ENCODE measurements at regions not wholly inside any gene's neighbourhood (a gene's known extent, or its start where the extent isn't known, plus 50 kb on each side); places are given as distances from the start of the nearest gene placed in this dataset.

GRCh38 chr2:5885451-5886173, 193.4 kb downstream of the SOX11 start:
- TF ChIP-seq RARB (CRISPR knock-in tag; IDR thresholded peaks at IDR 0.05) = no peak
- TF ChIP-seq ISL1 (CRISPR knock-in tag; IDR thresholded peaks at IDR 0.05) = no peak
- no peak for TF ChIP-seq ESRRG (CRISPR knock-in tag; IDR thresholded peaks at IDR 0.05)
- TF ChIP-seq ZC3H10 (CRISPR knock-in tag; IDR thresholded peaks at IDR 0.05) = no peak
- TF ChIP-seq ZNF8 (CRISPR knock-in tag; IDR thresholded peaks at IDR 0.05) = no peak
- no peak for TF ChIP-seq TCF4 (CRISPR knock-in tag; IDR thresholded peaks at IDR 0.05; ENCODE audit: borderline replicate concordance)
- TF ChIP-seq ARNTL (CRISPR knock-in tag; IDR thresholded peaks at IDR 0.05; ENCODE audit: borderline replicate concordance, low read depth) = no peak
- TF ChIP-seq PPARA (CRISPR knock-in tag; IDR thresholded peaks at IDR 0.05; ENCODE audit: borderline replicate concordance) = no peak
- no peak for TF ChIP-seq PATZ1 (CRISPR knock-in tag; IDR thresholded peaks at IDR 0.05; ENCODE audit: borderline replicate concordance)
- no peak for TF ChIP-seq CSRNP3 (CRISPR knock-in tag; IDR thresholded peaks at IDR 0.05)
- no peak for TF ChIP-seq OSR1 (CRISPR knock-in tag; IDR thresholded peaks at IDR 0.05)
- TF ChIP-seq TSHZ2 (CRISPR knock-in tag; IDR thresholded peaks at IDR 0.05) = no peak
- no peak for TF ChIP-seq SNAI2 (CRISPR knock-in tag; IDR thresholded peaks at IDR 0.05)
- TF ChIP-seq ZFP30 (CRISPR knock-in tag; IDR thresholded peaks at IDR 0.05) = no peak
- no peak for TF ChIP-seq POU6F1 (CRISPR knock-in tag; IDR thresholded peaks at IDR 0.05; ENCODE audit: borderline replicate concordance, low read depth)
- ATAC-seq = no peak

- TF ChIP-seq CREB5 (CRISPR knock-in tag; IDR thresholded peaks at IDR 0.05; ENCODE audit: low read depth) (no peak), ARNTL (CRISPR knock-in tag; IDR thresholded peaks at IDR 0.05; ENCODE audit: borderline replicate concordance, low read depth) (no peak), RARB (CRISPR knock-in tag; IDR thresholded peaks at IDR 0.05) (no peak), ZNF8 (CRISPR knock-in tag; IDR thresholded peaks at IDR 0.05) (no peak), OSR1 (CRISPR knock-in tag; IDR thresholded peaks at IDR 0.05) (no peak), TOX (CRISPR knock-in tag; IDR thresholded peaks at IDR 0.05; ENCODE audit: borderline replicate concordance) (no peak), ZNF70 (CRISPR knock-in tag; IDR thresholded peaks at IDR 0.05) (no peak)
- ATAC-seq = no peak
Measured at GRCh38 chr2:5886462-5886861, 194.3 kb downstream of the SOX11 start.

GRCh38 chr2:5888126-5888525, 195.9 kb downstream of the SOX11 start:
- no peak for TF ChIP-seq ZFP30 (CRISPR knock-in tag; IDR thresholded peaks at IDR 0.05)
- TF ChIP-seq SNAI2 (CRISPR knock-in tag; IDR thresholded peaks at IDR 0.05) = no peak
- TF ChIP-seq ZFP3 (CRISPR knock-in tag; IDR thresholded peaks at IDR 0.05) = no peak
- TF ChIP-seq OSR1 (CRISPR knock-in tag; IDR thresholded peaks at IDR 0.05) = no peak
- no peak for TF ChIP-seq TOX (CRISPR knock-in tag; IDR thresholded peaks at IDR 0.05; ENCODE audit: borderline replicate concordance)

More at GRCh38 chr2:5888126-5888525, 195.9 kb downstream of the SOX11 start:
- ATAC-seq = no peak

Measured in SK-N-SH treated with all-trans-retinoic acid at 6 μM for 48 hours (cell line).